ENCODE measurements at regions not wholly inside any gene's neighbourhood (a gene's known extent, or its start where the extent isn't known, plus 50 kb on each side); places are given as distances from the start of the nearest gene placed in this dataset.

DNA sequence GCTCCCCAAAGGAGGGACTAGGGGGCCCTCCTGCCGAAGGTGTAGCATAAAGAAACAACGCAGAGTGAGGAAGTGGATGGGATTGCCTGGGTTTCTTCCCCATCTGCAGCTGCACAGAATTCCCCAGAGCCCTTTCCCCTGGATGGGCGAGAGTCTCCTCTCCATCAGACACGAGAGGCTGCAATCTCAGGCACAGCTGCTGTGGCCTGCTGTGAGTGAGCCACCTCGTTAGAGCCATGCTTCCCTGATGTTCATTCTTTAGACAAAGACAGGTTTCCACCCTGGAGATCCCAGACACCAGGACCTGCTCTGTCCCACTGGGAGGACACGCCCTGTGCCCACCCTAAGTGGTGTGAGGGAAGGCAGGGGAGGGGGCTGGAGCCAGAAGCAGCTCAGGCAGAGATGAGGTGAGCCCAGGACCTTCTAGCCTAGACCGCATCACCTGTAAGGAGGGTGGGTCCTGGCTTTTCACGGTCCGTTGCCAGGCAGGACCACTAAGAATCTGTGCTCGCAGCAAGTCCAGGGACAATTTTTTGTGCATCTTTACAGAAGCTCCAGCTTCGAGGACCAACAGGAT is 268.6 kb upstream of the TCERG1L start:
- H3K9me3 Mint-ChIP-seq = no peaks in the 10 kb centered on the region
- H4K5ac ChIP-seq (ENCODE audit: insufficient read length, low read depth, low read length) = no peak overlapping the region
- H3K36me3 Mint-ChIP-seq (ENCODE audit: insufficient read depth in 1 of 3, low read depth in 3 of 3) = no peaks in the 10 kb centered on the region; a peak in 1 of 7 replicates
- H2AK5ac ChIP-seq (ENCODE audit: insufficient read length, low read length) = no peak overlapping the region
- no peak overlapping the region for H3K23ac ChIP-seq (ENCODE audit: insufficient read length, low read depth, low read length)
- H3K79me2 ChIP-seq (ENCODE audit: insufficient read depth, low read length) = no peaks in the 10 kb centered on the region
- H4K20me1 ChIP-seq (ENCODE audit: control insufficient read depth, insufficient read depth, insufficient read length) = no peaks in the 10 kb centered on the region
- H3K56ac ChIP-seq (ENCODE audit: insufficient read length, low read depth, low read length) = no peak overlapping the region
- H2BK15ac ChIP-seq (ENCODE audit: low read depth, low read length) = no peak overlapping the region
- DNase-seq = no peak
- no peak overlapping the region for H3T11ph ChIP-seq (ENCODE audit: low read length)
- no peaks in the 10 kb centered on the region for H3K23me2 ChIP-seq (ENCODE audit: insufficient read length, low read depth, low read length, poor library complexity, severe bottlenecking)
- no peak overlapping the region for H2BK120ac ChIP-seq (ENCODE audit: low read depth, low read length, poor library complexity, severe bottlenecking)
- no peaks in the 10 kb centered on the region for H3K79me1 ChIP-seq (ENCODE audit: insufficient read depth, low read depth, low read length, poor library complexity, severe bottlenecking)
- H3K27me3 ChIP-seq (ENCODE audit: insufficient read depth, low read length) = no peaks in the 10 kb centered on the region
- no peaks in the 10 kb centered on the region; a peak in 2 of 4 replicates for H3K4me1 Mint-ChIP-seq
- H4K91ac ChIP-seq (ENCODE audit: insufficient read length, low read depth, low read length) = no peak overlapping the region
- no peak overlapping the region for H2BK12ac ChIP-seq (ENCODE audit: insufficient read length, low read depth, low read length)
- no peak overlapping the region for H2BK20ac ChIP-seq (ENCODE audit: low read depth, low read length, poor library complexity, severe bottlenecking)
- no peak overlapping the region for H3K14ac ChIP-seq (ENCODE audit: insufficient read depth, low read length)
- H3K27ac ChIP-seq (ENCODE audit: insufficient read length, low read depth, low read length) = no peak overlapping the region
- H2AFZ ChIP-seq (ENCODE audit: low read length) = no peak overlapping the region
- H2BK5ac ChIP-seq (ENCODE audit: insufficient read length, low read length) = no peak overlapping the region
- H3K4me1 ChIP-seq (ENCODE audit: insufficient read depth, low read length) = no peaks in the 10 kb centered on the region
- no CpG with 5 or more reads among the region's 11 CpGs for WGBS (ENCODE audit: extremely low coverage, insufficient read length, low lambda C conversion rate)
- no peak overlapping the region for H3K18ac ChIP-seq (ENCODE audit: insufficient read length, low read depth, low read length)
- TF ChIP-seq, protein P1, sequence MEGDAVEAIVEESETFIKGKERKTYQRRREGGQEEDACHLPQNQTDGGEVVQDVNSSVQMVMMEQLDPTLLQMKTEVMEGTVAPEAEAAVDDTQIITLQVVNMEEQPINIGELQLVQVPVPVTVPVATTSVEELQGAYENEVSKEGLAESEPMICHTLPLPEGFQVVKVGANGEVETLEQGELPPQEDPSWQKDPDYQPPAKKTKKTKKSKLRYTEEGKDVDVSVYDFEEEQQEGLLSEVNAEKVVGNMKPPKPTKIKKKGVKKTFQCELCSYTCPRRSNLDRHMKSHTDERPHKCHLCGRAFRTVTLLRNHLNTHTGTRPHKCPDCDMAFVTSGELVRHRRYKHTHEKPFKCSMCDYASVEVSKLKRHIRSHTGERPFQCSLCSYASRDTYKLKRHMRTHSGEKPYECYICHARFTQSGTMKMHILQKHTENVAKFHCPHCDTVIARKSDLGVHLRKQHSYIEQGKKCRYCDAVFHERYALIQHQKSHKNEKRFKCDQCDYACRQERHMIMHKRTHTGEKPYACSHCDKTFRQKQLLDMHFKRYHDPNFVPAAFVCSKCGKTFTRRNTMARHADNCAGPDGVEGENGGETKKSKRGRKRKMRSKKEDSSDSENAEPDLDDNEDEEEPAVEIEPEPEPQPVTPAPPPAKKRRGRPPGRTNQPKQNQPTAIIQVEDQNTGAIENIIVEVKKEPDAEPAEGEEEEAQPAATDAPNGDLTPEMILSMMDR (conservative IDR thresholded peaks at IDR 0.05) = no peak
- no peak overlapping the region for H4K8ac ChIP-seq (replicated peaks; ENCODE audit: insufficient read length, low read depth, low read length)
- H3K4me2 ChIP-seq (ENCODE audit: insufficient read depth, insufficient read length, low read length) = no peak overlapping the region
- H3K9me3 ChIP-seq (ENCODE audit: control insufficient read depth, low read depth, low read length) = no peaks in the 10 kb centered on the region
- H3K4ac ChIP-seq (ENCODE audit: low read depth, low read length) = no peak overlapping the region
- no peak overlapping the region for H3K9ac ChIP-seq (ENCODE audit: extremely low read depth, insufficient read length, low read length)
- peak overlapping the region in 2 of 3 experiments; percentile 34 to 72; a peak in 1 of 7 replicates for H3K27ac Mint-ChIP-seq
- H3K27me3 Mint-ChIP-seq (ENCODE audit: low read depth) = no peaks in the 10 kb centered on the region; the same call in 1 of the 2 replicates
- no peak overlapping the region for H3K4me3 Mint-ChIP-seq
